ENCODE measurements at regions not wholly inside any gene's neighbourhood (a gene's known extent, or its start where the extent isn't known, plus 50 kb on each side); places are given as distances from the start of the nearest gene placed in this dataset.

DNA sequence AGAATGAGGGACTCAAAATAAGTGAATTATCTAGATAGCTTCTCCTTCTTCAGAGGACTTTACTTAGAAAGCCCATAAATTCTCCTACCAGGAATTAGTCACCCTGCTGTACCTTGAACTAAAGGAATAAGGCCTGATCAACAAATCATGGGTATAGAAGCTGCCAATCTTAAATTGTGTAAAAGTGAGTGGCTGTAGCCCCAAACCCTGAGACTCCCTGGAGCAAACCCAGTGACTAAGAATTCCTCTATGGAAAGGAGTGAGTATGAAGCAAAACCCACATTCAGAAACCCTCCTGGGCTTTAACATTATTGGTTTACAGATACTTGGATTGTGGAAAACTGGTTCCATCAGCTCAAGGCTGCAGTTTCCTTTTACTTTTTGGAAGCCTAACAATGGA lies 285.8 kb upstream of the TBX18 start:
- Mint-ChIP-seq H3K27ac (no peak overlapping the region), H3K4me1 (peaks cover 7 to 10% of the 10 kb centered on the region in 2 experiments), H3K4me3 (no peak overlapping the region), H3K27me3 (ENCODE audit: low read depth) (no peaks in the 10 kb centered on the region), H3K9me3 (no peaks in the 10 kb centered on the region), H3K36me3 (ENCODE audit: insufficient read depth in 1 of 3, low read depth in 3 of 3) (no peaks in the 10 kb centered on the region)
- Histone ChIP-seq H3K14ac (ENCODE audit: insufficient read depth, low read length) (no peak overlapping the region), H3K4me1 (ENCODE audit: insufficient read depth, low read length) (no peaks in the 10 kb centered on the region), H3K9me3 (ENCODE audit: control insufficient read depth, low read depth, low read length) (no peaks in the 10 kb centered on the region), H2BK5ac (ENCODE audit: insufficient read length, low read length) (no peak overlapping the region), H2BK20ac (ENCODE audit: low read depth, low read length, poor library complexity, severe bottlenecking) (no peak overlapping the region), H3K27ac (ENCODE audit: insufficient read length, low read depth, low read length) (no peak overlapping the region), H4K91ac (ENCODE audit: insufficient read length, low read depth, low read length) (no peak overlapping the region), H3T11ph (ENCODE audit: low read length) (no peak overlapping the region), H3K27me3 (ENCODE audit: insufficient read depth, low read length) (no peaks in the 10 kb centered on the region), H3K18ac (ENCODE audit: insufficient read length, low read depth, low read length) (no peak overlapping the region), H2BK12ac (ENCODE audit: insufficient read length, low read depth, low read length) (no peak overlapping the region), H3K4me2 (ENCODE audit: insufficient read depth, insufficient read length, low read length) (no peak overlapping the region), H4K20me1 (ENCODE audit: control insufficient read depth, insufficient read depth, insufficient read length) (no peaks in the 10 kb centered on the region), H2AFZ (ENCODE audit: low read length) (no peak overlapping the region), H3K23ac (ENCODE audit: insufficient read length, low read depth, low read length) (no peak overlapping the region), H3K9ac (ENCODE audit: extremely low read depth, insufficient read length, low read length) (no peak overlapping the region), H3K79me2 (ENCODE audit: insufficient read depth, low read length) (no peaks in the 10 kb centered on the region), H4K8ac (replicated peaks; ENCODE audit: insufficient read length, low read depth, low read length) (no peak overlapping the region), H3K4ac (ENCODE audit: low read depth, low read length) (no peak overlapping the region), H2BK15ac (ENCODE audit: low read depth, low read length) (no peak overlapping the region), H2AK5ac (ENCODE audit: insufficient read length, low read length) (no peak overlapping the region), H3K23me2 (ENCODE audit: insufficient read length, low read depth, low read length, poor library complexity, severe bottlenecking) (no peaks in the 10 kb centered on the region), H3K56ac (ENCODE audit: insufficient read length, low read depth, low read length) (no peak overlapping the region), H3K79me1 (ENCODE audit: insufficient read depth, low read depth, low read length, poor library complexity, severe bottlenecking) (no peaks in the 10 kb centered on the region), H4K5ac (ENCODE audit: insufficient read length, low read depth, low read length) (no peak overlapping the region), H2BK120ac (ENCODE audit: low read depth, low read length, poor library complexity, severe bottlenecking) (no peak overlapping the region)
- TF ChIP-seq, protein P1, sequence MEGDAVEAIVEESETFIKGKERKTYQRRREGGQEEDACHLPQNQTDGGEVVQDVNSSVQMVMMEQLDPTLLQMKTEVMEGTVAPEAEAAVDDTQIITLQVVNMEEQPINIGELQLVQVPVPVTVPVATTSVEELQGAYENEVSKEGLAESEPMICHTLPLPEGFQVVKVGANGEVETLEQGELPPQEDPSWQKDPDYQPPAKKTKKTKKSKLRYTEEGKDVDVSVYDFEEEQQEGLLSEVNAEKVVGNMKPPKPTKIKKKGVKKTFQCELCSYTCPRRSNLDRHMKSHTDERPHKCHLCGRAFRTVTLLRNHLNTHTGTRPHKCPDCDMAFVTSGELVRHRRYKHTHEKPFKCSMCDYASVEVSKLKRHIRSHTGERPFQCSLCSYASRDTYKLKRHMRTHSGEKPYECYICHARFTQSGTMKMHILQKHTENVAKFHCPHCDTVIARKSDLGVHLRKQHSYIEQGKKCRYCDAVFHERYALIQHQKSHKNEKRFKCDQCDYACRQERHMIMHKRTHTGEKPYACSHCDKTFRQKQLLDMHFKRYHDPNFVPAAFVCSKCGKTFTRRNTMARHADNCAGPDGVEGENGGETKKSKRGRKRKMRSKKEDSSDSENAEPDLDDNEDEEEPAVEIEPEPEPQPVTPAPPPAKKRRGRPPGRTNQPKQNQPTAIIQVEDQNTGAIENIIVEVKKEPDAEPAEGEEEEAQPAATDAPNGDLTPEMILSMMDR (conservative IDR thresholded peaks at IDR 0.05), result no peak
- no peak for DNase-seq

Data from H9 (cell line).